ENCODE measurements at regions not wholly inside any gene's neighbourhood (a gene's known extent, or its start where the extent isn't known, plus 50 kb on each side); places are given as distances from the start of the nearest gene placed in this dataset.
"Not testable (repeated sequence)": the region's sequence is repeated elsewhere in the genome, so short reads cannot be mapped to it uniquely, and the experiment has no call there.

DNA sequence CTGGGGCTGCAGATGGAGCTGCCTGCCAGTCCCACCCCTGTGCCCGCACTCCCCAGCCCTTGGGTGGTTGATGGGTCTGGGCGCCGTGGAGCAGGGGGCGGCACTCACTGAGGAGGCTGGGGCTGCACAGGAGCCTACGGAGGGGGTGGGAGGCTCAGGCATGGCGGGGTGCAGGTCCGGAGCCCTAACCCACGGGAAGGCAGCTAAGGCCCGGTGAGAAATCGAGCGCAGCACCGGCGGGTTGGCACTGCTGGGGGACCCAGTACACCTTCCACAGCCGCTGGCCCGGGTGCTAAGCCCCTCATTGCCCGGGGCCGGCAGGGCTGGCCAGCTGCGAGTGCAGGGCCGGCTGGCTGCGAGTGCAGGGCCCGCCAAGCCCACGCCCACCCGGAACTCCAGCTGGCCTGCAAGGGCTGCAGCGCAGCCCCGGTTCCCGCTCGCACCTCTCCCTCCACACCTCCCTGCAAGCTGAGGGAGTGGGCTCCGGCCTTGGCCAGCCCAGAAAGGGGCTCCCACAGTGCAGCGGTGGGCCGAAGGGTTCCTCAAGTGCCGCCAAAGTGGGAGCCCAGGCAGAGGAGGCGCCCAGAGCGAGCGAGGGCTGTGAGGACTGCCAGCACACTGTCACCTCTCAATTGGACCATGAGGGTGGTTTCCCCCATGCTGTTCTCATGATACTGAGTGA, 80.8 kb upstream of the LUZP2 start:
- not testable (repeated sequence) for H3K27ac ChIP-seq (ENCODE audit: low read length); H3K4me3 ChIP-seq (ENCODE audit: low read length); H3K36me3 ChIP-seq (ENCODE audit: control insufficient read depth, insufficient read depth, low read length); H3K27me3 ChIP-seq (ENCODE audit: control insufficient read depth, insufficient read depth, low read length); H3K4me1 ChIP-seq (ENCODE audit: control insufficient read depth, insufficient read depth, low read length); DNase-seq (ENCODE audit: low read depth, low spot score); H3K9me3 ChIP-seq (ENCODE audit: control insufficient read depth, insufficient read depth, low read length)
- no CpG with 5 or more reads among the region's 34 CpGs for WGBS (ENCODE audit: insufficient coverage, insufficient read length)

DNA sequence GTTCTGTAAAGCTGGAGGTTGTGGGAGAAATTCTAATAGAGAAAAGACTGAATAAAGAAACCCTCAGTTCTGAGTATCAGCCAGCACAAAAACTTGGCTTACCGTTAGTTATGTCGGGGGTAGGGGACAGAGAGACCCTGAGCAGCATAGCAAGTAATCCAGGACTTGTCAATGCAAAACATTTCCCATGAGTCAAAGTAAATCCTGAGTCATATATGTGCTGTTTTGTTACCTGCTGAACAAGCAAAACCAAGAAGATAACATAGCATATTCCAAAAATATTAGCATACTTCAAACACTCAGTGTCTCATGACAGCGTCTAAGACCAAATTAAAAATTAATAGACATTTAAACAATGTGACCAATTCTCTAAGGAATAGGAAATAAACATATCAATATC, 75.1 kb upstream of the LUZP2 start:
- H3K4me3 ChIP-seq (ENCODE audit: low read length), result no peak overlapping the region
- no peaks in the 10 kb centered on the region for H3K27me3 ChIP-seq (ENCODE audit: control insufficient read depth, insufficient read depth, low read length)
- no peak overlapping the region for H3K27ac ChIP-seq (ENCODE audit: low read length)
- no peaks in the 10 kb centered on the region for H3K36me3 ChIP-seq (ENCODE audit: control insufficient read depth, insufficient read depth, low read length)
- no peaks in the 10 kb centered on the region for H3K9me3 ChIP-seq (ENCODE audit: control insufficient read depth, insufficient read depth, low read length)
- no peaks in the 10 kb centered on the region for H3K4me1 ChIP-seq (ENCODE audit: control insufficient read depth, insufficient read depth, low read length)
- WGBS (ENCODE audit: insufficient coverage, insufficient read length), result no CpG with 5 or more reads among the region's 3 CpGs
- no peak for DNase-seq (ENCODE audit: low read depth, low spot score)

DNA sequence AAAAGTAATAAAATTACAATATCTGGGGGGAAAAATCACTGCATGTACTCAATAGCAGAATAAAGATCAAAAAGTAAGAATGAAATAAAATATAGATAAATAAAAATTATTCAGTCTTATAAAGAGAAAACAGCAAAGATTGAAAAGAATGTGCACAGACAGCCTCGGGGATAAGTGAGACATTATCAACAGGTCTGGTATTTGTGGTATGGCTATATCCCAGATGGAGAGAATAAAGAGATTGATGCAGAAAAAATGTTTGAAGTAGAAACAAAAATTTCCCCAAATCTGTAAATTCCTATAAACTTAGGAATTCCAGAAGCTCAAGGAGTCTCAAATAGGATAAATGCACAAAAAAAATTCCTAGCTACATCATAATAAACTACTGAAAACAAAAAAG, 74.5 kb upstream of the LUZP2 start:
- DNase-seq (ENCODE audit: low read depth, low spot score), result no peak
- H3K9me3 ChIP-seq (ENCODE audit: control insufficient read depth, insufficient read depth, low read length), result no peaks in the 10 kb centered on the region
- WGBS (ENCODE audit: insufficient coverage, insufficient read length), result no CpG with 5 or more reads among the region's 1 CpG
- no peak overlapping the region for H3K4me3 ChIP-seq (ENCODE audit: low read length)
- H3K4me1 ChIP-seq (ENCODE audit: control insufficient read depth, insufficient read depth, low read length), result no peaks in the 10 kb centered on the region
- H3K27ac ChIP-seq (ENCODE audit: low read length), result no peak overlapping the region
- H3K36me3 ChIP-seq (ENCODE audit: control insufficient read depth, insufficient read depth, low read length), result no peaks in the 10 kb centered on the region
- no peaks in the 10 kb centered on the region for H3K27me3 ChIP-seq (ENCODE audit: control insufficient read depth, insufficient read depth, low read length)

DNA sequence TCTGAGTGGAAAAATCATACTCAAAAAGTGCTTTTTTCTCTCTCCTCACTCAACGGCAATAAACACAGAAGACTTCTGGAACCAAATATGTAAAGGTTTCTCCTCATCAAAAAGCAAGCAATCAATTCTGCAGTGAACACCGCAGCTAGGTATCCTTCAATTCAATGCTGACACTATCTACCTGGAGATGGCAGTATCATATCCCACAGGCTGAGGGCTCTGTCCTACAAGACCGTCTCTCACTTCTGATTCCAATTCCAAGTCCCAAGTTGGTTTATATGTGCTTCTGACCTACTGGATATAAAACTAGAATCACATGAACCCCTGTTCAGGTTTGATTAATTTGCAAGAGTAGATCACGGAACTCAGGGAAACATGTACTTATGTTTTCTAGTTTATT, 59.7 kb upstream of the LUZP2 start:
- no peaks in the 10 kb centered on the region for H3K9me3 ChIP-seq (ENCODE audit: control insufficient read depth, insufficient read depth, low read length)
- no peak for DNase-seq (ENCODE audit: low read depth, low spot score)
- no peaks in the 10 kb centered on the region for H3K4me1 ChIP-seq (ENCODE audit: control insufficient read depth, insufficient read depth, low read length)
- H3K4me3 ChIP-seq (ENCODE audit: low read length), result no peak overlapping the region
- WGBS (ENCODE audit: insufficient coverage, insufficient read length), result no CpG with 5 or more reads among the region's 4 CpGs
- H3K36me3 ChIP-seq (ENCODE audit: control insufficient read depth, insufficient read depth, low read length), result no peaks in the 10 kb centered on the region
- no peak overlapping the region for H3K27ac ChIP-seq (ENCODE audit: low read length)
- no peaks in the 10 kb centered on the region for H3K27me3 ChIP-seq (ENCODE audit: control insufficient read depth, insufficient read depth, low read length)
